ENCODE measurements at regions not wholly inside any gene's neighbourhood (a gene's known extent, or its start where the extent isn't known, plus 50 kb on each side); places are given as distances from the start of the nearest gene placed in this dataset.

DNA sequence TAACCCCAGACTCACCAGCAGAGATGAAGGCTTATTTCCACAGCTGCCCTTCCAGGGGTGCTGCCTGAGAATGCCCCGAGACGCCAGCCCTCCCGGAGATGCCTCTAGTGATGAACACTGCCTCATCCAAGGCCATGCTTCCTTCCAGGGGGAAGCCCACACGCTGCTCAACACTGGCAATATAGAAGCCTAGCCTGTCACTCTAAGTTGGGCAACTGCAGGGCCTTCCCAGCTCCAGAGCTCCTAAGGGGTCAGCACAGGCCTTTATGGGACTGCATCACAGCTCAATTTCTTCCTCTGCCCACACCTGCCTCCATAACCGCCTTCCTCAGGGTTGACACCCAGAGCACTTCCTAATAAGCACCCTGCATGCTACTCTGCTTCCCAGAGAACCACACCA, 217.7 kb downstream of the ABHD5 start:
- H3K4me3 ChIP-seq (ENCODE audit: insufficient read depth, low read depth, low read length) = no peak overlapping the region
- no peaks in the 10 kb centered on the region for H3K9me3 ChIP-seq (ENCODE audit: control insufficient read depth, low read length)
- H3K36me3 ChIP-seq (ENCODE audit: control insufficient read depth, insufficient read depth, low read length) = no peaks in the 10 kb centered on the region
- no peaks in the 10 kb centered on the region for H3K27me3 ChIP-seq (ENCODE audit: control insufficient read depth, insufficient read depth, low read length, poor library complexity, severe bottlenecking)
- 80 to 84% methylated on average over 5 of the region's 5 CpGs for WGBS, 2 experiments
- no peak overlapping the region for H3K27ac ChIP-seq (ENCODE audit: insufficient read depth, low read depth, low read length, poor library complexity, severe bottlenecking)
- no peaks in the 10 kb centered on the region for H3K4me1 ChIP-seq (ENCODE audit: control insufficient read depth, insufficient read depth, low read length)

- Histone ChIP-seq H3K9me3 (ENCODE audit: control insufficient read depth, low read length) (no peaks in the 10 kb centered on the region), H3K36me3 (ENCODE audit: control insufficient read depth, insufficient read depth, low read length) (no peaks in the 10 kb centered on the region), H3K4me1 (ENCODE audit: control insufficient read depth, insufficient read depth, low read length) (no peaks in the 10 kb centered on the region), H3K27ac (ENCODE audit: insufficient read depth, low read depth, low read length, poor library complexity, severe bottlenecking) (no peak overlapping the region), H3K27me3 (ENCODE audit: control insufficient read depth, insufficient read depth, low read length, poor library complexity, severe bottlenecking) (no peaks in the 10 kb centered on the region), H3K4me3 (ENCODE audit: insufficient read depth, low read depth, low read length) (no peak overlapping the region)
- 92% methylated on average over 3 of the region's 3 CpGs for WGBS, 2 experiments
Observed at GRCh38 chr3:43909149-43909548, 218.4 kb downstream of the ABHD5 start.

- 90% methylated on average over 2 of the region's 2 CpGs for WGBS, 2 experiments
- no peak overlapping the region for H3K27ac ChIP-seq (ENCODE audit: insufficient read depth, low read depth, low read length, poor library complexity, severe bottlenecking)
- no peaks in the 10 kb centered on the region for H3K36me3 ChIP-seq (ENCODE audit: control insufficient read depth, insufficient read depth, low read length)
- no peaks in the 10 kb centered on the region for H3K27me3 ChIP-seq (ENCODE audit: control insufficient read depth, insufficient read depth, low read length, poor library complexity, severe bottlenecking)
- no peaks in the 10 kb centered on the region for H3K4me1 ChIP-seq (ENCODE audit: control insufficient read depth, insufficient read depth, low read length)
- no peak overlapping the region for H3K4me3 ChIP-seq (ENCODE audit: insufficient read depth, low read depth, low read length)
- H3K9me3 ChIP-seq (ENCODE audit: control insufficient read depth, low read length) = no peaks in the 10 kb centered on the region
Observed at GRCh38 chr3:43910750-43911149, 220.0 kb downstream of the ABHD5 start.

DNA sequence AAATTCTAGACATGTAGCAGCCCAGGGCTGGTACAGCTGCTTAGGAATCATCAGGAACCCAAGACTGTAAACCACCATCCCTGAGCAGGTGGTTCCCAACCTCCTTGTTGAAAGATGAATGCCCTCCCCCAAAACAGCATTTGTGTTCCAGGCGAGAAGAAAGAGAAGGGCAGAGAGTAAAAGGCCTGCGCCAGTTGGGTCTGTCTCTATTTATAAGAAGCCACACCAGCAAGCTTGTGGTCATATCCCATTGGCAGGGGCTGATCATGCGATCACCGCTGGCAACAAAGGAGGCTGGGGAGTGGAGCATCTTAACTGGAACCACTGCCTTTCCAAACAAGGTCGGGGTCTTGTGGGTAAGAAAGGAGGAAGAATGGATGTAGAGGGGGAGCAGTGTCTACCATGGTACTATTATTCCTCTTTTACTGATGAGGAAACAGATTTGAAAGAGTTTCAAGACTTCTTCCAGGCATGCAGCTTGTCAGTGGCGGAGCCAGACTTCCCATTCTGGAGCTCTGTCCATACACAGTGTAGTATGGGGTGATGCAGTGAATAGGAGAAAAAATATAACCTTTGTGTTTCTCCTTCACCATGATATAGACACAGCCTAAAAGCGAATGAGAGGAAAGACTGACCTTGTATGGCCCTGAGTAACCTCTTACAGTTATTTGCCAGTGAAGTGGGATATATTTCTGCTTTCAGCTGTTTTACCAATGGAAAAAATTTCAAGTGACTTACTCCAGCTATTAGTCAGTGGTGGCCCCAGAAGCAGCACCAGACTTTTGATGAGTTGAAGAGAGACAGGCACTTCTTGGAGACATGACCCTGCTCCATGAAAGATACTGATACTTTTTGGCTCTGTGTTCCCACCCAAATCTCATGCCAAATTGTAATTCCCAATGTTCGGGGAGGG, 222.6 kb downstream of the ABHD5 start:
- WGBS, 2 experiments = 92 to 93% methylated on average over 8 of the region's 8 CpGs

DNA sequence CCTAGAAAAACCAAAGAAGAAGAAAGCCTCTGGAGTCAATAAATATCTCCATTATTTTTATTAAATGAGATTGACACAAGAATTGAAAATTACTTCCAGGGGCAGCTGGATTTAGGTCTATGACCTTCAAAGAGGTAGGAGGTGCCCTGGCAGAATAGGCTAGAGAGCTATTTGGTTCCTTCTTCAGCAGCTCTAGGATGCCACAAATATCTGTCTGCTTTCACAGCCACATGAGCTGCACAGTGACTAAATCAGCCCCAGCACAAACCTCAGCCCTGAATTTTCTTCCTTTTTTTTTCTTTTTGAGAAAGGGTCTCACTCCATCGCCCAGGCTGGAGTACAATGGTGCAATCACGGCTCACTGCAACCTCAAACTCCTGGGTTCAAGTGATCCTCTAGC, 223.5 kb downstream of the ABHD5 start:
- H3K36me3 ChIP-seq (ENCODE audit: control insufficient read depth, insufficient read depth, low read length) = no peaks in the 10 kb centered on the region
- no peaks in the 10 kb centered on the region for H3K27me3 ChIP-seq (ENCODE audit: control insufficient read depth, insufficient read depth, low read length, poor library complexity, severe bottlenecking)
- no peak overlapping the region for H3K27ac ChIP-seq (ENCODE audit: insufficient read depth, low read depth, low read length, poor library complexity, severe bottlenecking)
- H3K9me3 ChIP-seq (ENCODE audit: control insufficient read depth, low read length) = no peaks in the 10 kb centered on the region
- H3K4me3 ChIP-seq (ENCODE audit: insufficient read depth, low read depth, low read length) = no peak overlapping the region
- 88% methylated on average over 2 of the region's 2 CpGs for WGBS, 2 experiments
- H3K4me1 ChIP-seq (ENCODE audit: control insufficient read depth, insufficient read depth, low read length) = no peaks in the 10 kb centered on the region

More for the DNA sequence above, 222.6 kb downstream of the ABHD5 start:
- Histone ChIP-seq H3K27me3 (ENCODE audit: control insufficient read depth, insufficient read depth, low read length, poor library complexity, severe bottlenecking) (no peaks in the 10 kb centered on the region), H3K36me3 (ENCODE audit: control insufficient read depth, insufficient read depth, low read length) (no peaks in the 10 kb centered on the region), H3K4me3 (ENCODE audit: insufficient read depth, low read depth, low read length) (no peak overlapping the region), H3K4me1 (ENCODE audit: control insufficient read depth, insufficient read depth, low read length) (no peaks in the 10 kb centered on the region), H3K27ac (ENCODE audit: insufficient read depth, low read depth, low read length, poor library complexity, severe bottlenecking) (no peak overlapping the region), H3K9me3 (ENCODE audit: control insufficient read depth, low read length) (no peaks in the 10 kb centered on the region)

DNA sequence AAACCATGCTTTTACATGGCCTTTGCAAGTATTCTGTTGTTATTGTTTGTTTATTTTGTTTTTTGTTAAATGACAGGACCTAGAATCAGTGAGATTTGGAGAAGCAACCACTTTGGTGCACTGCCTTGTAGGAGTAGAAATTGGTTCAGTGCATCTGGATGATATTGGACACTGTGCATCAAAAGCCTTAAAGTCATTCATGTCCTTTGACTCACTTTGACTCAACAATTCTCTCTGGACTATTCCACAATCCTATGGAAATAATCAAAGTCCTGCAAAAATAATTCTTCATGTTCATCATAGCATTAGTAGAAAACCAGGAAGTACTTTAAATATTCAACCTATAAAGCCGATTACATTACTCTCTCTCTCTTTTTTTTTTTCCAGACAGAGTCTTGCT, 224.8 kb downstream of the ABHD5 start:
- no peaks in the 10 kb centered on the region for H3K27me3 ChIP-seq (ENCODE audit: control insufficient read depth, insufficient read depth, low read length, poor library complexity, severe bottlenecking)
- 85 to 93% methylated on average over 1 of the region's 1 CpG for WGBS, 2 experiments
- no peaks in the 10 kb centered on the region for H3K9me3 ChIP-seq (ENCODE audit: control insufficient read depth, low read length)
- no peak overlapping the region for H3K4me3 ChIP-seq (ENCODE audit: insufficient read depth, low read depth, low read length)
- H3K4me1 ChIP-seq (ENCODE audit: control insufficient read depth, insufficient read depth, low read length) = no peaks in the 10 kb centered on the region
- no peaks in the 10 kb centered on the region for H3K36me3 ChIP-seq (ENCODE audit: control insufficient read depth, insufficient read depth, low read length)
- no peak overlapping the region for H3K27ac ChIP-seq (ENCODE audit: insufficient read depth, low read depth, low read length, poor library complexity, severe bottlenecking)

GRCh38 chr3:43917361-43917760, 226.6 kb downstream of the ABHD5 start:
- no peaks in the 10 kb centered on the region for H3K9me3 ChIP-seq (ENCODE audit: control insufficient read depth, low read length)
- H3K27ac ChIP-seq (ENCODE audit: insufficient read depth, low read depth, low read length, poor library complexity, severe bottlenecking) = no peak overlapping the region
- H3K4me3 ChIP-seq (ENCODE audit: insufficient read depth, low read depth, low read length) = no peak overlapping the region
- H3K36me3 ChIP-seq (ENCODE audit: control insufficient read depth, insufficient read depth, low read length) = no peaks in the 10 kb centered on the region
- 96 to 97% methylated on average over 3 of the region's 3 CpGs for WGBS, 2 experiments
- H3K4me1 ChIP-seq (ENCODE audit: control insufficient read depth, insufficient read depth, low read length) = peaks cover 7% of the 10 kb centered on the region
- no peaks in the 10 kb centered on the region for H3K27me3 ChIP-seq (ENCODE audit: control insufficient read depth, insufficient read depth, low read length, poor library complexity, severe bottlenecking)

GRCh38 chr3:43919029-43919428, 228.3 kb downstream of the ABHD5 start:
- Histone ChIP-seq H3K36me3 (ENCODE audit: control insufficient read depth, insufficient read depth, low read length) (no peaks in the 10 kb centered on the region), H3K27me3 (ENCODE audit: control insufficient read depth, insufficient read depth, low read length, poor library complexity, severe bottlenecking) (no peaks in the 10 kb centered on the region), H3K4me3 (ENCODE audit: insufficient read depth, low read depth, low read length) (no peak overlapping the region), H3K27ac (ENCODE audit: insufficient read depth, low read depth, low read length, poor library complexity, severe bottlenecking) (no peak overlapping the region), H3K4me1 (ENCODE audit: control insufficient read depth, insufficient read depth, low read length) (peaks cover 16% of the 10 kb centered on the region), H3K9me3 (ENCODE audit: control insufficient read depth, low read length) (no peaks in the 10 kb centered on the region)
- WGBS, 2 experiments = 85 to 90% methylated on average over 7 of the region's 7 CpGs

DNA sequence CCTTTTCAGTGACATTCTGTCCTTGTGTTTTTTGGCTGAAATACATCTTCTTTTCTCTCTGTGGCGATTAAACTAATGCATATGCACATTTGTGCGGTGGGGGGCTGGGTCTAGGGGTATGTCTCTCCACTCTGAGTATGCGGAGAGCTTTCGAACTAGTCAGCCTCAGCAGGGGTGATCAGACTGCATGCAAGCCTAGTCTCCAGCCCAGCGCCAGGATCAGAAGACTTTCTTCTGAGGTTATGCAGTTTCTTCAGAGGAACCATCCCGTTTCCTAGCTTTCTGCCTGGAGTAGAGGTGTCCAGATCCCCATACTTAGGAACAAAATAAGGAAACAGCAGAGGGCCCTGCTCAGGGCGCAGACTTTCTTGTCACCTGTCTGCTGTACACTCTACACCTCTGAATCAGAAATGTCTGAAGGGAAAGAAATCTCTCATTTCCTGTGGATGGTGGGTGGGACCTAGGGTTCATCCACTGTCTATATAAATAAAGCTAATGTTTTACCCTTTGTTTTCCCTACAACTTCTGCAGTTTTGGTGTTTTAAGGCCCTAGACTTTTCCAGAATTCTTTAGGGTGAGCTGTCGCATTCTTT, 230.4 kb downstream of the ABHD5 start:
- Histone ChIP-seq H3K27me3 (ENCODE audit: control insufficient read depth, insufficient read depth, low read length, poor library complexity, severe bottlenecking) (no peaks in the 10 kb centered on the region), H3K9me3 (ENCODE audit: control insufficient read depth, low read length) (no peaks in the 10 kb centered on the region), H3K4me1 (ENCODE audit: control insufficient read depth, insufficient read depth, low read length) (peaks cover 16% of the 10 kb centered on the region), H3K27ac (ENCODE audit: insufficient read depth, low read depth, low read length, poor library complexity, severe bottlenecking) (no peak overlapping the region), H3K4me3 (ENCODE audit: insufficient read depth, low read depth, low read length) (no peak overlapping the region), H3K36me3 (ENCODE audit: control insufficient read depth, insufficient read depth, low read length) (no peaks in the 10 kb centered on the region)
- WGBS, 2 experiments = 44 to 46% methylated on average over 8 of the region's 8 CpGs

GRCh38 chr3:43922374-43922773, 231.6 kb downstream of the ABHD5 start:
- 87 to 91% methylated on average over 3 of the region's 3 CpGs for WGBS, 2 experiments

More at GRCh38 chr3:43922374-43922773, 231.6 kb downstream of the ABHD5 start:
- no peaks in the 10 kb centered on the region for H3K9me3 ChIP-seq (ENCODE audit: control insufficient read depth, low read length)
- H3K36me3 ChIP-seq (ENCODE audit: control insufficient read depth, insufficient read depth, low read length) = no peaks in the 10 kb centered on the region
- H3K4me3 ChIP-seq (ENCODE audit: insufficient read depth, low read depth, low read length) = no peak overlapping the region
- no peaks in the 10 kb centered on the region for H3K27me3 ChIP-seq (ENCODE audit: control insufficient read depth, insufficient read depth, low read length, poor library complexity, severe bottlenecking)
- no peak overlapping the region for H3K27ac ChIP-seq (ENCODE audit: insufficient read depth, low read depth, low read length, poor library complexity, severe bottlenecking)
- peaks cover 16% of the 10 kb centered on the region for H3K4me1 ChIP-seq (ENCODE audit: control insufficient read depth, insufficient read depth, low read length)
